H1 (cell line): ENCODE measurements at regions not wholly inside any gene's neighbourhood (a gene's known extent, or its start where the extent isn't known, plus 50 kb on each side); places are given as distances from the start of the nearest gene placed in this dataset.

Experiments
- ATF3 ChIP-seq: IDR thresholded peaks from 2 replicates; pipeline ENCODE4 v1.6.1; 2011; ENCODE audit warnings: low read depth, mild to moderate bottlenecking, low read length; ENCODE audit not compliant: insufficient read depth
- BACH1 ChIP-seq: IDR thresholded peaks from 2 replicates; pipeline ENCODE4 v1.6.1; 2012; ENCODE audit warnings: low read length, improper control_type of control experiment
- CBX5 ChIP-seq: fragments of 300-800, 300-1000 bp; sonication (generic); IDR thresholded peaks from 2 replicates; pipeline ENCODE4 v1.7.1; 2016; ENCODE audit warnings: antibody characterized with exemption, low read length, low read depth
- CHD7 ChIP-seq: fragments of 300-600 bp; sonication (generic); IDR thresholded peaks from 2 replicates; pipeline ENCODE4 v1.7.1; 2012; ENCODE audit warnings: low read length, moderate library complexity, mild to moderate bottlenecking, inconsistent platforms; ENCODE audit not compliant: insufficient replicate concordance
- CTBP2 ChIP-seq: IDR thresholded peaks from 2 replicates; pipeline ENCODE4 v1.7.0; 2011; ENCODE audit warnings: borderline replicate concordance, mild to moderate bottlenecking, moderate library complexity, mixed read lengths, low read length; ENCODE audit not compliant: insufficient read depth, insufficient read length
- E2F6 ChIP-seq: IDR thresholded peaks from 2 replicates; pipeline ENCODE4 v1.6.1; 2012; ENCODE audit warnings: inconsistent platforms
- GABPA ChIP-seq: IDR thresholded peaks from 2 replicates; pipeline ENCODE4 v1.6.1; 2011; ENCODE audit warnings: mild to moderate bottlenecking, low read length, moderate library complexity, borderline replicate concordance; ENCODE audit not compliant: insufficient read depth
- MAX ChIP-seq: IDR thresholded peaks from 2 replicates; pipeline ENCODE4 v1.6.1; 2012; ENCODE audit warnings: inconsistent platforms
- SUZ12 ChIP-seq: fragments of 200-600 bp; sonication (generic); IDR thresholded peaks from 2 replicates; pipeline ENCODE4 v1.6.1; 2012; ENCODE audit warnings: mild to moderate bottlenecking, inconsistent platforms, low read length, moderate library complexity, mixed read lengths
- TCF12 ChIP-seq: IDR thresholded peaks from 2 replicates; pipeline ENCODE4 v1.6.1; 2011; ENCODE audit warnings: low read depth, mild to moderate bottlenecking, low read length
- YY1 ChIP-seq: IDR thresholded peaks from 2 replicates; pipeline ENCODE4 v1.6.1; 2011; ENCODE audit warnings: low read depth, mild to moderate bottlenecking, low read length

- TF ChIP-seq CHD7, result no peak
- no peak for TF ChIP-seq YY1
- TF ChIP-seq GABPA, result no peak
- TF ChIP-seq CTBP2, result no peak
- no peak for TF ChIP-seq ATF3
- no peak for TF ChIP-seq E2F6
- TF ChIP-seq TCF12, result no peak
- no peak for TF ChIP-seq BACH1
- no peak for TF ChIP-seq CBX5
- no peak for TF ChIP-seq SUZ12
- TF ChIP-seq MAX, result no peak
Observed at GRCh38 chr4:79697444-79697843, 289.4 kb upstream of the GK2 start (continued).
